GM13976 (cell line): ENCODE measurements at regions not wholly inside any gene's neighbourhood (a gene's known extent, or its start where the extent isn't known, plus 50 kb on each side); places are given as distances from the start of the nearest gene placed in this dataset.
"Not testable (repeated sequence)": the region's sequence is repeated elsewhere in the genome, so short reads cannot be mapped to it uniquely, and the experiment has no call there.

Experiments
- DNase-seq: peaks from one replicate; pipeline ENCODE4 v3.0.0; 2012; ENCODE audit warnings: low spot score
- CTCF ChIP-seq: IDR thresholded peaks from 2 replicates; pipeline ENCODE4 v1.5.1; 2012; ENCODE audit warnings: borderline replicate concordance, mild to moderate bottlenecking; ENCODE audit not compliant: insufficient read depth; ENCODE audit errors: extremely low read depth, missing control alignments, control extremely low read depth
- in situ Hi-C: fragments of 300-500 bp; cut with MboI; formaldehyde crosslinking; loops from one replicate; pipeline ENCODE4 v1.12.0; 2022; ENCODE audit warnings: low sequenced_read_pairs, mixed read lengths, inconsistent platforms; ENCODE audit not compliant: unreplicated experiment

- in situ Hi-C loops = no loop called here
- DNase-seq = no peak
- no peak for TF ChIP-seq CTCF
These were observed 212.6 kb upstream of the KIF2A start for GRCh38 chr5:62093411-62093810.

GRCh38 chr5:62093976-62094375, 212.0 kb upstream of the KIF2A start:
- DNase-seq = no peak
- in situ Hi-C loops = no loop called here
- TF ChIP-seq CTCF = no peak

GRCh38 chr5:62097361-62097760, 208.6 kb upstream of the KIF2A start:
- no peak for TF ChIP-seq CTCF
- in situ Hi-C loops = no loop called here

GRCh38 chr5:62100201-62100600, 205.8 kb upstream of the KIF2A start:
- DNase-seq = no peak
- in situ Hi-C loops = no loop called here
- TF ChIP-seq CTCF = no peak

More at GRCh38 chr5:62097361-62097760, 208.6 kb upstream of the KIF2A start:
- no peak for DNase-seq

- in situ Hi-C loops, DNase-seq: not testable (repeated sequence)
These were observed 202.1 kb upstream of the KIF2A start for GRCh38 chr5:62103863-62104262.

- no peak for TF ChIP-seq CTCF
- no peak for DNase-seq
- in situ Hi-C loops = no loop called here
These were observed 194.6 kb upstream of the KIF2A start for GRCh38 chr5:62111428-62111827.

- in situ Hi-C loops = no loop called here
- DNase-seq = no peak
- no peak for TF ChIP-seq CTCF
These were observed 193.2 kb upstream of the KIF2A start for GRCh38 chr5:62112689-62113228.
